ENCODE measurements at regions not wholly inside any gene's neighbourhood (a gene's known extent, or its start where the extent isn't known, plus 50 kb on each side); places are given as distances from the start of the nearest gene placed in this dataset.

DNA sequence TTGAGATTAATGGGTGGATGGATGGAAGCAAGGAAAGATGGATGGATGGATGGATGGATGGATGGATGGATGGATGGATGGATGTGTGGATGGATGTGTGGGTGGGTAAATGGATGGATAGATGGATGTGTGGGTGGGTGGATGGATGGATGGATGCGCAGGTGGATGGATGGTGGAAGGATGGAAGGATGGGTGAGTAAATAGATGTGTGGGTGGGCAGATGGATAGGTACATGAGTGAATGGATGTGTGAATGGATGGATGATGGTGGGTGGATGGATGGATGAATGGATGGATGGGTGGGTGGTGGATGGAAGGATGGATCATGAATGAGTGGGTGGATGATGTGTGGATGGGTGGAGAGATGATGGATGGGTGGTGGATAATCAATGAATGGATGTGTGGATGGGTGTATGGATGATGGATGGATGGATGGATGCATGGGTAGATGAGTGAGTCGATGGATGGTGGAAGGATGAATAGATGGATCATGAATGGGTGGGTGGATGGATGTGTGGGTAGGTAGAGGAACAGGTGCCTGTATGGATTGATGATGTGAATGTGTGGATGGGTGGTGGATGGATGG lies 375.2 kb downstream of the BRD1 start:
- intact Hi-C loops (cut with micrococcal nuclease), result no loop called here
- H3K36me3 Mint-ChIP-seq, result no peaks in the 10 kb centered on the region
- no peak overlapping the region for H3K27ac ChIP-seq (ENCODE audit: low read length)
- no peak for ATAC-seq
- peaks cover 7% of the 10 kb centered on the region for H3K27me3 ChIP-seq (ENCODE audit: control insufficient read depth, insufficient read depth, low read length)
- no peaks in the 10 kb centered on the region for H3K9me3 ChIP-seq (ENCODE audit: control insufficient read depth, insufficient read depth, low read length)
- WGBS (ENCODE audit: insufficient coverage), result 94% methylated on average over 2 of the region's 2 CpGs
- DNase-seq, result no peak
- peaks cover 7 to 15% of the 10 kb centered on the region in 2 donors for H3K27me3 Mint-ChIP-seq (ENCODE audit: low read depth in 2 of 2)
- TF ChIP-seq, protein P1, sequence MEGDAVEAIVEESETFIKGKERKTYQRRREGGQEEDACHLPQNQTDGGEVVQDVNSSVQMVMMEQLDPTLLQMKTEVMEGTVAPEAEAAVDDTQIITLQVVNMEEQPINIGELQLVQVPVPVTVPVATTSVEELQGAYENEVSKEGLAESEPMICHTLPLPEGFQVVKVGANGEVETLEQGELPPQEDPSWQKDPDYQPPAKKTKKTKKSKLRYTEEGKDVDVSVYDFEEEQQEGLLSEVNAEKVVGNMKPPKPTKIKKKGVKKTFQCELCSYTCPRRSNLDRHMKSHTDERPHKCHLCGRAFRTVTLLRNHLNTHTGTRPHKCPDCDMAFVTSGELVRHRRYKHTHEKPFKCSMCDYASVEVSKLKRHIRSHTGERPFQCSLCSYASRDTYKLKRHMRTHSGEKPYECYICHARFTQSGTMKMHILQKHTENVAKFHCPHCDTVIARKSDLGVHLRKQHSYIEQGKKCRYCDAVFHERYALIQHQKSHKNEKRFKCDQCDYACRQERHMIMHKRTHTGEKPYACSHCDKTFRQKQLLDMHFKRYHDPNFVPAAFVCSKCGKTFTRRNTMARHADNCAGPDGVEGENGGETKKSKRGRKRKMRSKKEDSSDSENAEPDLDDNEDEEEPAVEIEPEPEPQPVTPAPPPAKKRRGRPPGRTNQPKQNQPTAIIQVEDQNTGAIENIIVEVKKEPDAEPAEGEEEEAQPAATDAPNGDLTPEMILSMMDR (IDR thresholded peaks at IDR 0.05), result no peak
- H3K4me1 Mint-ChIP-seq, result no peaks in the 10 kb centered on the region
- no peaks in the 10 kb centered on the region for H3K4me1 ChIP-seq (ENCODE audit: control insufficient read depth, insufficient read depth, low read length)
- no peak overlapping the region for H3K27ac Mint-ChIP-seq
- H3K9me3 Mint-ChIP-seq, result no peaks in the 10 kb centered on the region
- H3K4me3 ChIP-seq (ENCODE audit: low read length), result no peak overlapping the region
- H3K36me3 ChIP-seq (ENCODE audit: control insufficient read depth, insufficient read depth, low read length), result no peaks in the 10 kb centered on the region
- no peak overlapping the region for H3K4me3 Mint-ChIP-seq

DNA sequence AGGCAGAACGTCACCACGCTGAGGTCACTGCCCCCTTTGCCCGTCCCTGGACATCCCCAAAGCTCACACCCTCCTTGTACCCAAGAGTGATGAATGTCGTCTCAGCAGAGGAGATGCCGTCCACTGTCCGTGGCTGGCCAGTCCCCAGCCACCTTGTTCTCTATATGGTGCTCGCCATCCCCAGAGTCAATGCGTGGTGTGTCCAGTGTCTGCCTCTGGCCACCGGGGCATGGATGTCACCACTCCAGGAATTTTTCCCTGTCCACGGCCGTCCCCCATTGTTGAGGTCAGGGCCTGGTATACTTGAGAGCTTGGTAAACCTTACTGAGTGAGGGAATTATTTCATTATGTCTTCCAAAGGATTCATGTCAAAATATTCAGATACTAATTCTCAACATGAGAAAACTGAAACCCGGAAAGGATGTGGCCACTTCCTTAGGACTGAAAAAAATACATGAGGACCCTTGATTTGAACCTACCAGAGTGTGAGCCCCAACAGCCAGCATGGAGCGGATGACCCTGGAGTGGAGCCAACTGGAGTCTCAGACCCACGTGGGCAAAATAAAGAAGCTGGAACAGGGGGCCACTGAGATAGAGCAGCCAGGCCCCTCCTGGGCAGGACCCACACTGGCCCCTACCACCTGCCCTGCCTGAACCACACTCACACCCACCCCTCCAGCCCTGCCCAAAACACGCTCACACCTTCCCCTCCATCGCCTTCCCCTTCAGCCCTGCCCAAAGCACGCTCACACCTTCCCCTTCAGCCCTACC lies 376.4 kb downstream of the BRD1 start:
- Histone ChIP-seq H3K4me3 (ENCODE audit: low read length) (no peak overlapping the region), H3K9me3 (ENCODE audit: control insufficient read depth, insufficient read depth, low read length) (no peaks in the 10 kb centered on the region), H3K27ac (ENCODE audit: low read length) (no peak overlapping the region), H3K4me1 (ENCODE audit: control insufficient read depth, insufficient read depth, low read length) (no peaks in the 10 kb centered on the region), H3K27me3 (ENCODE audit: control insufficient read depth, insufficient read depth, low read length) (peaks cover 7% of the 10 kb centered on the region), H3K36me3 (ENCODE audit: control insufficient read depth, insufficient read depth, low read length) (no peaks in the 10 kb centered on the region)
- intact Hi-C loops (cut with micrococcal nuclease), result no loop called here
- TF ChIP-seq, protein P1 (IDR thresholded peaks at IDR 0.05), result no peak
- WGBS (ENCODE audit: insufficient coverage), result 60% methylated on average over 15 of the region's 17 CpGs
- ATAC-seq, result no peak
- Mint-ChIP-seq H3K4me3 (no peak overlapping the region), H3K9me3 (no peaks in the 10 kb centered on the region), H3K27ac (no peak overlapping the region), H3K36me3 (no peaks in the 10 kb centered on the region), H3K27me3 (ENCODE audit: low read depth in 2 of 2) (peaks cover 7 to 15% of the 10 kb centered on the region in 2 donors), H3K4me1 (no peaks in the 10 kb centered on the region)
- DNase-seq, result no peak

DNA sequence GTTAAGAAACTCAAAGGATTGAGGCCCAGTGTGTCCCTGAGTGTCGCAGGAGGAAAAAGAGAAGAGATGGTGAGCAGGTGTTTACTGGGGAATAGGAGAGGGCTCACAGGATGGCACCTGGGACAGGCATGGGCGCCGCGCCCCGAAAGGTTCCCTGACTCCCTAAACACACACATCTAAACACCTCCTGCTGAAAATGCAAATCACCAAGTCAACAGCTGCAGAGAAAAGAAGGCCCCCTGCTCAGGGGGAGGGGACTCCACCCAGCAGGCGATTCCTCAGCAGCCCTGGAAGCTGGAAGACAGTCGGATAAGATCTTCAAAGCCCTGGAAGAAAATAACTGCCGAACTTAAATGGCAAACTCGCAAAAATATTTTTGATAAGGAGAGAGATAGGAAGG lies 377.2 kb downstream of the BRD1 start:
- H3K4me1 ChIP-seq (ENCODE audit: control insufficient read depth, insufficient read depth, low read length), result no peaks in the 10 kb centered on the region
- Mint-ChIP-seq H3K36me3 (no peaks in the 10 kb centered on the region), H3K27ac (no peak overlapping the region), H3K27me3 (ENCODE audit: low read depth in 2 of 2) (peaks cover 7 to 15% of the 10 kb centered on the region in 2 donors), H3K4me3 (no peak overlapping the region), H3K4me1 (no peaks in the 10 kb centered on the region), H3K9me3 (no peaks in the 10 kb centered on the region)
- no peak overlapping the region for H3K27ac ChIP-seq (ENCODE audit: low read length)
- DNase-seq, result no peak
- no peaks in the 10 kb centered on the region for H3K9me3 ChIP-seq (ENCODE audit: control insufficient read depth, insufficient read depth, low read length)
- TF ChIP-seq, protein P1 (IDR thresholded peaks at IDR 0.05), result no peak
- no peak overlapping the region for H3K4me3 ChIP-seq (ENCODE audit: low read length)
- WGBS (ENCODE audit: insufficient coverage), result 11% methylated on average over 9 of the region's 9 CpGs
- no peak for ATAC-seq
- peaks cover 7% of the 10 kb centered on the region for H3K27me3 ChIP-seq (ENCODE audit: control insufficient read depth, insufficient read depth, low read length)
- H3K36me3 ChIP-seq (ENCODE audit: control insufficient read depth, insufficient read depth, low read length), result no peaks in the 10 kb centered on the region
- intact Hi-C loops (cut with micrococcal nuclease), result no loop called here
